ENCODE measurements at regions not wholly inside any gene's neighbourhood (a gene's known extent, or its start where the extent isn't known, plus 50 kb on each side); places are given as distances from the start of the nearest gene placed in this dataset.
A peak's percentile ranks its signal among the peaks of the same experiment; 100 is the strongest.

GRCh38 chr1:238517711-238518110 lies 627.0 kb upstream of the ZP4 start (continued):
- TF ChIP-seq CBX5 (IDR thresholded peaks at IDR 0.05; ENCODE audit: borderline replicate concordance, low read depth) (no peak), ZKSCAN1 (IDR thresholded peaks at IDR 0.05; ENCODE audit: low read depth, low read length) (no peak), MBD2 (IDR thresholded peaks at IDR 0.05; ENCODE audit: borderline replicate concordance, low read depth) (no peak), ZNF316 (IDR thresholded peaks at IDR 0.05) (peak; percentile 75)

GRCh38 chr1:238501290-238501689 lies 610.6 kb upstream of the ZP4 start:
- ChIA-PET CTCF (ENCODE audit: low intra/inter-chr PET ratio) (no interaction called here), POLR2A (interaction anchor here (0.6 kb wide), 1 partner anchor 221 kb away, joined by 4 read pairs; no protein-coding TSS in a partner anchor)
- DNase-seq (ENCODE audit: extremely low read depth in 1 of 4, low spot score in 3 of 4) (no peak), FAIRE-seq (no peak), ATAC-seq (no peak)
- no TSS peak for BruUV-seq (replicated peaks)
- Histone ChIP-seq H2AFZ (ENCODE audit: low read depth, low read length) (no peak overlapping the region), H3K9me3 (replicated peaks; ENCODE audit: control insufficient read depth, insufficient read depth, low read depth, low read length) (peaks cover 2% of the 10 kb centered on the region; the same call in 1 of the 2 replicates), H3K9me1 (ENCODE audit: control insufficient read depth, insufficient read depth, low read length) (no peaks in the 10 kb centered on the region), H3K79me2 (ENCODE audit: control insufficient read depth, insufficient read depth, low read length) (no peaks in the 10 kb centered on the region), H3K4me3 (no peak overlapping the region), H3K27ac (ENCODE audit: extremely low read depth, low read depth, low read length) (no peak overlapping the region), H3K27me3 (ENCODE audit: control insufficient read depth in 2 of 2, insufficient read depth in 2 of 2, low read length in 2 of 2) (no peaks in the 10 kb centered on the region), H3K36me3 (ENCODE audit: control insufficient read depth, insufficient read depth, low read length) (no peaks in the 10 kb centered on the region), H3K4me1 (replicated peaks in 1 of 2; ENCODE audit: control insufficient read depth in 2 of 2, insufficient read depth in 2 of 2, low read length in 2 of 2) (no peaks in the 10 kb centered on the region), H4K20me1 (replicated peaks; ENCODE audit: control insufficient read depth, insufficient read depth, low read length) (no peaks in the 10 kb centered on the region), H3K4me2 (ENCODE audit: insufficient read depth, low read length) (no peak overlapping the region), H3K9ac (ENCODE audit: insufficient read depth in 1 of 2, low read depth in 2 of 2, low read length in 2 of 2) (no peak overlapping the region)
- WGBS (ENCODE audit: insufficient coverage, low coverage, missing lambda C conversion rate): 1% methylated on average over 3 of the region's 3 CpGs
- in situ Hi-C loops (cut with MboI) (no loop called here), intact Hi-C loops (cut with micrococcal nuclease) (no loop called here)
- TF ChIP-seq NFATC3 (IDR thresholded peaks at IDR 0.05) (no peak), THAP7 (CRISPR knock-in tag; IDR thresholded peaks at IDR 0.05) (no peak), ZBED1 (IDR thresholded peaks at IDR 0.05) (no peak), PCBP1 (IDR thresholded peaks at IDR 0.05; ENCODE audit: low read depth, low read length, poor library complexity, severe bottlenecking) (no peak), CREB3 (tag; conservative IDR thresholded peaks at IDR 0.05; ENCODE audit: low read depth) (no peak), ZNF133 (CRISPR knock-in tag; IDR thresholded peaks at IDR 0.05) (no peak), SIX5 (IDR thresholded peaks at IDR 0.05; ENCODE audit: borderline replicate concordance in 1 of 2, insufficient read depth in 1 of 2, low read depth in 1 of 2, low read length in 2 of 2) (no peak), ZNF24 (IDR thresholded peaks at IDR 0.05) (no peak), TEAD4 (IDR thresholded peaks at IDR 0.05; ENCODE audit: low read length) (no peak), TEAD4 (CRISPR knock-in tag; IDR thresholded peaks at IDR 0.05; ENCODE audit: borderline replicate concordance) (no peak), TEAD1 (CRISPR knock-in tag; IDR thresholded peaks at IDR 0.05) (no peak), PRPF4 (IDR thresholded peaks at IDR 0.05; ENCODE audit: insufficient read depth, low read depth, low read length, poor library complexity, severe bottlenecking) (no peak), SLC30A9 (CRISPR knock-in tag; IDR thresholded peaks at IDR 0.05) (no peak), ZBTB1 (CRISPR knock-in tag; IDR thresholded peaks at IDR 0.05; ENCODE audit: borderline replicate concordance, low read depth) (no peak), ZNF644 (tag; IDR thresholded peaks at IDR 0.05; ENCODE audit: low read depth) (no peak)

All from K562 (cell line).